H1 (cell line): ENCODE measurements at regions not wholly inside any gene's neighbourhood (a gene's known extent, or its start where the extent isn't known, plus 50 kb on each side); places are given as distances from the start of the nearest gene placed in this dataset.

Source experiments
- CTCF ChIA-PET: fragments of 300-600 bp; sonication (Branson Sonifier 250); formaldehyde crosslinking; loops from one replicate; lab custom pipeline; 2021; ENCODE audit not compliant: partially characterized antibody; lab: Charles Lee
- POLR2A ChIA-PET: fragments of 300-600 bp; sonication (Branson Sonifier 250); formaldehyde crosslinking; loops from one replicate; lab custom pipeline; 2021; ENCODE audit warnings: inconsistent platforms; ENCODE audit not compliant: partially characterized antibody; lab: Charles Lee
- DNase-seq, 2 experiments: peaks; one replicate each; pipeline versions ENCODE4 v3.0.0 to v3.0.0-alpha.2; 2010 to 2022; ENCODE audit warnings: low spot score in 2 of 2, low read depth in 1 of 2, mixed read lengths in 1 of 2
- FAIRE-seq: peaks from 2 replicates; lab custom pipeline; 2011; peaks lifted over from hg19 to GRCh38; lab: Jason Lieb, UNC
- H2AFZ ChIP-seq: 2 replicates; pipeline ENCODE4 v1.8.1; 2012; ENCODE audit warnings: low read length, inconsistent platforms
- H2AK5ac ChIP-seq: 2 replicates; pipeline ENCODE4 v1.6.1; 2013; ENCODE audit warnings: low read depth, low read length
- H2BK120ac ChIP-seq: replicated peaks from 2 replicates; pipeline ENCODE3; 2013; ENCODE audit warnings: low read depth, low read length, inconsistent platforms
- H2BK12ac ChIP-seq: 2 replicates; pipeline ENCODE4 v1.6.1; 2013; ENCODE audit warnings: low read depth, low read length
- H2BK15ac ChIP-seq: 2 replicates; pipeline ENCODE4 v1.6.1; 2013; ENCODE audit warnings: low read length
- H2BK20ac ChIP-seq: 2 replicates; pipeline ENCODE4 v1.6.1; 2013; ENCODE audit warnings: low read length
- H2BK5ac ChIP-seq: 2 replicates; pipeline ENCODE4 v1.6.1; 2013; ENCODE audit warnings: low read depth, low read length
- H3K14ac ChIP-seq: 2 replicates; pipeline ENCODE4 v1.6.1; 2013; ENCODE audit warnings: inconsistent platforms; ENCODE audit not compliant: insufficient read length
- H3K18ac ChIP-seq: 2 replicates; pipeline ENCODE4 v1.6.1; 2013; ENCODE audit warnings: low read length; ENCODE audit errors: extremely low read depth
- H3K23ac ChIP-seq: 2 replicates; pipeline ENCODE4 v1.6.1; 2013; ENCODE audit warnings: inconsistent platforms; ENCODE audit not compliant: insufficient read length
- H3K23me2 ChIP-seq: 2 replicates; pipeline ENCODE4 v1.6.1; 2013; ENCODE audit warnings: low read depth, low read length
- H3K27ac ChIP-seq: 2 replicates; pipeline ENCODE4 v1.6.1; 2011; ENCODE audit warnings: low read depth, low read length, inconsistent platforms
- H3K27me3 ChIP-seq, 4 experiments: replicated peaks in 1 of 4; 1 replicate in 1 of 4; 2 replicates in 3 of 4; pipeline versions ENCODE4 v1.6.1 to v1.8.1; 2011 to 2013; ENCODE audit warnings: low read length in 3 of 4, mild to moderate bottlenecking in 3 of 4, inconsistent platforms in 2 of 4, mixed read lengths in 2 of 4, moderate library complexity in 1 of 4; ENCODE audit not compliant: control insufficient read depth in 3 of 4, insufficient read depth in 3 of 4; ENCODE audit errors: extremely low read depth in 1 of 4
- H3K36me3 ChIP-seq, 4 experiments: 2 replicates each; pipeline versions ENCODE4 v1.6.1 to v1.8.1; 2011 to 2013; ENCODE audit warnings: mild to moderate bottlenecking in 4 of 4, low read length in 3 of 4, moderate library complexity in 2 of 4, control low read depth in 1 of 4, inconsistent platforms in 1 of 4; ENCODE audit not compliant: insufficient read depth in 4 of 4, control insufficient read depth in 2 of 4
- H3K4ac ChIP-seq: replicated peaks from 2 replicates; pipeline ENCODE3; 2013; ENCODE audit warnings: low read length, low read depth, mixed read lengths, inconsistent platforms; ENCODE audit not compliant: insufficient read length
- H3K4me1 ChIP-seq, 4 experiments: replicated peaks in 1 of 4; 1 replicate in 1 of 4; 2 replicates in 3 of 4; pipeline versions ENCODE4 v1.6.1 to v1.8.1; 2011 to 2013; ENCODE audit warnings: low read length in 3 of 4, inconsistent platforms in 2 of 4, mixed read lengths in 1 of 4; ENCODE audit not compliant: insufficient read depth in 4 of 4, control insufficient read depth in 3 of 4
- H3K4me2 ChIP-seq, 2 experiments: 2 replicates each; pipeline versions ENCODE4 v1.6.1 to v1.8.1; 2011 to 2013; ENCODE audit warnings: low read depth in 2 of 2, low read length in 2 of 2, control low read depth in 1 of 2, inconsistent platforms in 1 of 2, mild to moderate bottlenecking in 1 of 2; ENCODE audit not compliant: insufficient read depth in 1 of 2
- H3K4me3 ChIP-seq, 4 experiments: fragments of 200-600, 300-600 bp in 1 of 4; sonication (generic), shearing (Covaris generic), sonication (Bioruptor Twin) in 1 of 4; 2 replicates each; pipeline versions ENCODE4 v1.5.1 to v1.8.1; 2011 to 2016; ENCODE audit warnings: low read length in 4 of 4, low read depth in 3 of 4, control low read depth in 2 of 4, inconsistent platforms in 2 of 4, mild to moderate bottlenecking in 2 of 4, mixed read lengths in 1 of 4, moderate library complexity in 1 of 4; ENCODE audit not compliant: insufficient read depth in 2 of 4; ENCODE audit errors: extremely low read depth in 1 of 4
- H3K56ac ChIP-seq: replicated peaks from 2 replicates; pipeline ENCODE3; 2013; ENCODE audit warnings: low read depth, mild to moderate bottlenecking, mixed read lengths, low read length, inconsistent platforms; ENCODE audit not compliant: insufficient read length
- H3K79me1 ChIP-seq: 2 replicates; pipeline ENCODE4 v1.6.1; 2013; ENCODE audit warnings: low read depth, low read length, control low read depth
- H3K79me2 ChIP-seq, 2 experiments: 2 replicates each; pipeline versions ENCODE4 v1.6.1 to v1.8.1; 2012 to 2013; ENCODE audit warnings: low read length in 2 of 2, mild to moderate bottlenecking in 2 of 2, inconsistent platforms in 1 of 2; ENCODE audit not compliant: insufficient read depth in 2 of 2, control insufficient read depth in 1 of 2
- H3K9ac ChIP-seq, 4 experiments: replicated peaks in 1 of 4; 1 replicate in 1 of 4; 2 replicates in 3 of 4; pipeline versions ENCODE4 v1.6.1 to v1.8.1; 2011 to 2013; ENCODE audit warnings: low read depth in 3 of 4, low read length in 3 of 4, control low read depth in 2 of 4, mild to moderate bottlenecking in 2 of 4, moderate library complexity in 2 of 4, inconsistent platforms in 1 of 4; ENCODE audit errors: extremely low read depth in 1 of 4
- H3K9me3 ChIP-seq, 2 experiments: 2 replicates each; pipeline versions ENCODE4 v1.6.1 to v1.8.1; 2012 to 2013; ENCODE audit warnings: mild to moderate bottlenecking in 2 of 2, moderate library complexity in 2 of 2, control low read depth in 1 of 2, inconsistent platforms in 1 of 2, low read depth in 1 of 2, low read length in 1 of 2, mixed read lengths in 1 of 2; ENCODE audit not compliant: insufficient read depth in 2 of 2
- H4K20me1 ChIP-seq, 2 experiments: replicated peaks in 1 of 2; 2 replicates each; pipeline versions ENCODE3 to v1.8.1; 2011 to 2013; ENCODE audit warnings: inconsistent platforms in 2 of 2, low read length in 2 of 2, mild to moderate bottlenecking in 1 of 2; ENCODE audit not compliant: insufficient read depth in 2 of 2, control insufficient read depth in 1 of 2
- H4K5ac ChIP-seq: 2 replicates; pipeline ENCODE4 v1.6.1; 2013; ENCODE audit warnings: low read length, low read depth, mixed read lengths, inconsistent platforms; ENCODE audit not compliant: insufficient read length
- H4K8ac ChIP-seq: 2 replicates; pipeline ENCODE4 v1.8.0; 2013; ENCODE audit warnings: mild to moderate bottlenecking, moderate library complexity, low read length, inconsistent platforms; ENCODE audit not compliant: insufficient read depth; ENCODE audit errors: extremely low read depth
- H4K91ac ChIP-seq: replicated peaks from 2 replicates; pipeline ENCODE3; 2013; ENCODE audit warnings: low read length, mixed read lengths, inconsistent platforms; ENCODE audit not compliant: insufficient read length
- CBX5 ChIP-seq: fragments of 300-800, 300-1000 bp; sonication (generic); IDR thresholded peaks from 2 replicates; pipeline ENCODE4 v1.7.1; 2016; ENCODE audit warnings: antibody characterized with exemption, low read length, low read depth
- CHD1 ChIP-seq: IDR thresholded peaks from 2 replicates; pipeline ENCODE4 v1.6.1; 2012; ENCODE audit warnings: low read depth, low read length, improper control_type of control experiment
- CHD2 ChIP-seq: IDR thresholded peaks from 2 replicates; pipeline ENCODE4 v1.6.1; 2012; ENCODE audit warnings: low read length, improper control_type of control experiment
- EGR1 ChIP-seq: IDR thresholded peaks from 2 replicates; pipeline ENCODE4 v1.6.1; 2011; ENCODE audit warnings: low read depth, low read length, borderline replicate concordance
- FOSL1 ChIP-seq: IDR thresholded peaks from 2 replicates; pipeline ENCODE4 v1.6.1; 2011; ENCODE audit warnings: mild to moderate bottlenecking, low read depth, low read length, moderate library complexity; ENCODE audit not compliant: insufficient read depth
- PHF8 ChIP-seq: fragments of 200-600 bp; sonication (generic); conservative IDR thresholded peaks from 2 replicates; pipeline ENCODE4 v1.7.1; 2012; ENCODE audit warnings: low read depth, mild to moderate bottlenecking, inconsistent platforms, low read length, moderate library complexity
- POLR2A ChIP-seq, 2 experiments: IDR thresholded peaks; 1 replicate in 1 of 2; 2 replicates in 1 of 2; pipeline ENCODE4 v1.6.1; 2011; ENCODE audit warnings: low read depth in 2 of 2, low read length in 2 of 2, mild to moderate bottlenecking in 2 of 2; ENCODE audit errors: control extremely low read depth in 1 of 2
- POU5F1 ChIP-seq: IDR thresholded peaks from 2 replicates; pipeline ENCODE4 v1.6.1; 2011; ENCODE audit warnings: low read depth, mild to moderate bottlenecking, low read length, moderate library complexity
- SP2 ChIP-seq: IDR thresholded peaks from 2 replicates; pipeline ENCODE4 v1.6.1; 2012; ENCODE audit warnings: mild to moderate bottlenecking, low read length, inconsistent platforms
- TEAD4 ChIP-seq: IDR thresholded peaks from 2 replicates; pipeline ENCODE4 v1.6.1; 2012; ENCODE audit warnings: low read depth, low read length, inconsistent platforms, mixed read lengths
- ZNF274 ChIP-seq: IDR thresholded peaks from 2 replicates; pipeline ENCODE4 v1.7.0; 2012; ENCODE audit warnings: low read length, borderline replicate concordance; ENCODE audit errors: extremely low read depth
- WGBS, 2 experiments: shearing (Covaris generic) in 1 of 2; methylation state at CpG; one replicate each; pipeline versions ENCODE4 v1.1.6 to v1.1.7; 2013 to 2015; ENCODE audit warnings: low lambda C conversion rate in 2 of 2, mixed read lengths in 2 of 2, inconsistent platforms in 1 of 2, low coverage in 1 of 2, missing lambda C conversion rate in 1 of 2; ENCODE audit not compliant: insufficient replicate concordance in 2 of 2, insufficient coverage in 1 of 2, insufficient read length in 1 of 2; ENCODE audit errors: extremely low coverage in 1 of 2, missing lambda C conversion rate in 1 of 2; 5-methylcytosine and 5-hydroxymethylcytosine counted together
- TF ChIP-seq, protein P1 (sequence below), 3 experiments: IDR thresholded peaks; 1 replicate in 2 of 3; 2 replicates in 1 of 3; pipeline versions ENCODE4 v1.5.1 to v1.6.1; 2011; ENCODE audit warnings: low read length in 3 of 3, mild to moderate bottlenecking in 3 of 3, inconsistent platforms in 2 of 3, low read depth in 1 of 3, moderate library complexity in 1 of 3; ENCODE audit not compliant: insufficient read depth in 1 of 3; ENCODE audit errors: control extremely low read depth in 1 of 3
- TF ChIP-seq, protein P2 (sequence below): IDR thresholded peaks from 2 replicates; pipeline ENCODE4 v1.6.1; 2012; ENCODE audit warnings: inconsistent platforms

DNA sequence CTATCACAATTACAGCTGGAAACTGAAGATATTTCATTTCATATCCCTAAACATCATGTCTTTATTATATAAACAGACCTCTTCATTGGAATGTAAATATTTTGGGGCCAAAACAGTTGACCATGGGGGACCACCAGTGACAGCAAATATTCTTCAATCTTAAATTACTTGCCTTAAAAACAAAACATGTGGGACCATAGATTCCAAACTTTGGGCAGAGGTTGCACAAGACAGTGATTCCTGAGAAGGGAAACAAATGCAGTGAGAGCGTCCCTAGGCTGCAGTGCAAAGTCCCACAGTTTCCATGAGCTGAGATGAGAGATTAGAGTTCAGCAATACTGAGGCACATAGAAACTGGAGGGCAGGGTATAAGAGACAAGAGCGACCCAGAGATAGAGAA is 818.9 kb downstream of the CBLN2 start:
- Histone ChIP-seq H4K5ac (no peak overlapping the region), H3K23me2 (no peaks in the 10 kb centered on the region), H2AK5ac (no peak overlapping the region), H3K14ac (no peak overlapping the region), H3K9ac (no peak overlapping the region), H4K8ac (no peak overlapping the region), H2BK20ac (no peak overlapping the region), H3K23ac (no peak overlapping the region), H2BK5ac (no peak overlapping the region), H3K56ac (no peak overlapping the region), H3K4me3 (no peak overlapping the region), H3K4me1 (no peaks in the 10 kb centered on the region), H3K4ac (no peak overlapping the region), H3K9me3 (peaks cover 60 to 64% of the 10 kb centered on the region in 2 experiments), H2BK15ac (no peak overlapping the region), H3K79me2 (no peaks in the 10 kb centered on the region), H3K18ac (no peak overlapping the region), H2BK120ac (no peak overlapping the region), H2BK12ac (no peak overlapping the region), H2AFZ (no peak overlapping the region), H4K91ac (no peak overlapping the region), H3K27me3 (no peaks in the 10 kb centered on the region), H3K79me1 (no peaks in the 10 kb centered on the region), H4K20me1 (no peaks in the 10 kb centered on the region), H3K27ac (no peak overlapping the region), H3K36me3 (no peaks in the 10 kb centered on the region; a peak in 1 of 8 replicates), H3K4me2 (no peak overlapping the region)
- POLR2A ChIA-PET, result no interaction called here
- 76% methylated on average over 2 of the region's 2 CpGs; no CpG with 5 or more reads in 1 of the 2 experiments for WGBS, 2 experiments
- no peak for DNase-seq
- no peak for FAIRE-seq
- CTCF ChIA-PET, result interaction anchor here (0.6 kb wide), 1 partner anchor 504 kb away, joined by 3 read pairs; no protein-coding TSS in a partner anchor
- TF ChIP-seq ZNF274 (no peak), POLR2A (IDR thresholded peaks at IDR 0.05; ENCODE audit: control extremely low read depth in 1 of 2, low read depth in 2 of 2, low read length in 2 of 2) (no peak), SP2 (no peak), POU5F1 (no peak), TEAD4 (no peak), CHD1 (no peak), EGR1 (no peak), CHD2 (no peak), FOSL1 (no peak), PHF8 (no peak), CBX5 (no peak)
- TF ChIP-seq, protein P1, sequence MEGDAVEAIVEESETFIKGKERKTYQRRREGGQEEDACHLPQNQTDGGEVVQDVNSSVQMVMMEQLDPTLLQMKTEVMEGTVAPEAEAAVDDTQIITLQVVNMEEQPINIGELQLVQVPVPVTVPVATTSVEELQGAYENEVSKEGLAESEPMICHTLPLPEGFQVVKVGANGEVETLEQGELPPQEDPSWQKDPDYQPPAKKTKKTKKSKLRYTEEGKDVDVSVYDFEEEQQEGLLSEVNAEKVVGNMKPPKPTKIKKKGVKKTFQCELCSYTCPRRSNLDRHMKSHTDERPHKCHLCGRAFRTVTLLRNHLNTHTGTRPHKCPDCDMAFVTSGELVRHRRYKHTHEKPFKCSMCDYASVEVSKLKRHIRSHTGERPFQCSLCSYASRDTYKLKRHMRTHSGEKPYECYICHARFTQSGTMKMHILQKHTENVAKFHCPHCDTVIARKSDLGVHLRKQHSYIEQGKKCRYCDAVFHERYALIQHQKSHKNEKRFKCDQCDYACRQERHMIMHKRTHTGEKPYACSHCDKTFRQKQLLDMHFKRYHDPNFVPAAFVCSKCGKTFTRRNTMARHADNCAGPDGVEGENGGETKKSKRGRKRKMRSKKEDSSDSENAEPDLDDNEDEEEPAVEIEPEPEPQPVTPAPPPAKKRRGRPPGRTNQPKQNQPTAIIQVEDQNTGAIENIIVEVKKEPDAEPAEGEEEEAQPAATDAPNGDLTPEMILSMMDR (IDR thresholded peaks at IDR 0.05; ENCODE audit: control extremely low read depth in 1 of 3, insufficient read depth in 1 of 3, low read depth in 1 of 3, low read length in 3 of 3), result no peak
- TF ChIP-seq, protein P2, sequence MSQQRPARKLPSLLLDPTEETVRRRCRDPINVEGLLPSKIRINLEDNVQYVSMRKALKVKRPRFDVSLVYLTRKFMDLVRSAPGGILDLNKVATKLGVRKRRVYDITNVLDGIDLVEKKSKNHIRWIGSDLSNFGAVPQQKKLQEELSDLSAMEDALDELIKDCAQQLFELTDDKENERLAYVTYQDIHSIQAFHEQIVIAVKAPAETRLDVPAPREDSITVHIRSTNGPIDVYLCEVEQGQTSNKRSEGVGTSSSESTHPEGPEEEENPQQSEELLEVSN, result no peak
